ENCODE measurements at regions not wholly inside any gene's neighbourhood (a gene's known extent, or its start where the extent isn't known, plus 50 kb on each side); places are given as distances from the start of the nearest gene placed in this dataset.

GRCh38 chr12:127146991-127147718, 1119.8 kb upstream of the TMEM132C start:
- H4K20me1 ChIP-seq (ENCODE audit: control insufficient read depth, insufficient read depth): no peaks in the 10 kb centered on the region
- 7% methylated on average over 4 of the region's 4 CpGs for WGBS (ENCODE audit: insufficient coverage, insufficient replicate concordance, low lambda C conversion rate, missing lambda C conversion rate)
- SMC1A ChIA-PET (ENCODE audit: uncharacterized antibody, unreplicated experiment): interaction anchor here (0.6 kb wide), 1 partner anchor 17 kb away, joined by 3 read pairs; no protein-coding TSS in a partner anchor
- BruUV-seq (replicated peaks): no TSS peak
- H3K79me2 ChIP-seq (ENCODE audit: control insufficient read depth, insufficient read depth, low read length): no peaks in the 10 kb centered on the region
- RAD21 ChIA-PET (ENCODE audit: unreplicated experiment): no interaction called here
- no peaks in the 10 kb centered on the region for H3K36me3 ChIP-seq (ENCODE audit: control insufficient read depth in 2 of 2, insufficient read depth in 2 of 2, low read length in 1 of 2)
- FAIRE-seq (no peak), ATAC-seq (no peak), DNase-seq (ENCODE audit: low read depth, low spot score) (no peak)
- H3K9ac ChIP-seq (ENCODE audit: control insufficient read depth, insufficient read depth, low read length): no peak overlapping the region
- H2AFZ ChIP-seq (ENCODE audit: control insufficient read depth, low read depth, low read length): no peak overlapping the region
- no peak overlapping the region for H3K4me3 ChIP-seq
- peaks cover 2% of the 10 kb centered on the region; the same call in 1 of the 3 replicates for H3K9me3 ChIP-seq (replicated peaks; ENCODE audit: control insufficient read depth, insufficient read depth, low read length)
- CTCF ChIA-PET: no interaction called here
- H3K4me2 ChIP-seq (ENCODE audit: control insufficient read depth, insufficient read depth): no peak overlapping the region
- TF ChIP-seq ZNF217 (IDR thresholded peaks at IDR 0.05): no peak
- no peak for TF ChIP-seq SIN3A (IDR thresholded peaks at IDR 0.05; ENCODE audit: low read depth, low read length)
- no peak for TF ChIP-seq NFXL1 (IDR thresholded peaks at IDR 0.05; ENCODE audit: borderline replicate concordance)
- TF ChIP-seq ZNF274 (IDR thresholded peaks at IDR 0.05; ENCODE audit: insufficient read depth, insufficient read length): no peak
- intact Hi-C loops (cut with micrococcal nuclease; ENCODE audit: unreplicated experiment) (no loop called here), in situ Hi-C loops (cut with MboI) (no loop called here)
- POLR2A ChIA-PET: no interaction called here
- H3K27me3 ChIP-seq (replicated peaks in 1 of 2; ENCODE audit: control insufficient read depth in 2 of 2, insufficient read depth in 2 of 2, low read length in 1 of 2): no peaks in the 10 kb centered on the region
- no peaks in the 10 kb centered on the region; the same call in 1 of the 2 replicates for H3K4me1 ChIP-seq (ENCODE audit: control insufficient read depth, insufficient read depth, low read length)
- no peak overlapping the region for H3K27ac ChIP-seq (ENCODE audit: control insufficient read depth, insufficient read depth)

- H3K9me3 ChIP-seq (replicated peaks; ENCODE audit: control insufficient read depth, insufficient read depth, low read length): peaks cover 2% of the 10 kb centered on the region; the same call in 1 of the 3 replicates
- H2AFZ ChIP-seq (ENCODE audit: control insufficient read depth, low read depth, low read length): no peak overlapping the region; the same call in 1 of the 2 replicates
- FAIRE-seq (no peak), DNase-seq (ENCODE audit: low read depth, low spot score) (no peak), ATAC-seq (no peak)
- RAD21 ChIA-PET (ENCODE audit: unreplicated experiment): no interaction called here
- intact Hi-C loops (cut with micrococcal nuclease; ENCODE audit: unreplicated experiment): no loop called here
- BruUV-seq (replicated peaks): no TSS peak
- no peak overlapping the region for H3K4me3 ChIP-seq
- POLR2A ChIA-PET: no interaction called here
- CTCF ChIA-PET: no interaction called here
- no peak overlapping the region for H3K27ac ChIP-seq (ENCODE audit: control insufficient read depth, insufficient read depth)
- no peaks in the 10 kb centered on the region for H3K79me2 ChIP-seq (ENCODE audit: control insufficient read depth, insufficient read depth, low read length)
- no peaks in the 10 kb centered on the region for H3K36me3 ChIP-seq (ENCODE audit: control insufficient read depth in 2 of 2, insufficient read depth in 2 of 2, low read length in 1 of 2)
- in situ Hi-C loops (cut with MboI): no loop called here
- H4K20me1 ChIP-seq (ENCODE audit: control insufficient read depth, insufficient read depth): no peaks in the 10 kb centered on the region
- H3K27me3 ChIP-seq (replicated peaks in 1 of 2; ENCODE audit: control insufficient read depth in 2 of 2, insufficient read depth in 2 of 2, low read length in 1 of 2): no peaks in the 10 kb centered on the region
- 15% methylated on average over 4 of the region's 4 CpGs for WGBS (ENCODE audit: insufficient coverage, insufficient replicate concordance, low lambda C conversion rate, missing lambda C conversion rate)
- H3K4me1 ChIP-seq (ENCODE audit: control insufficient read depth, insufficient read depth, low read length): no peaks in the 10 kb centered on the region; the same call in 1 of the 2 replicates
- no peak overlapping the region for H3K4me2 ChIP-seq (ENCODE audit: control insufficient read depth, insufficient read depth)
- SMC1A ChIA-PET (ENCODE audit: uncharacterized antibody, unreplicated experiment): interaction anchor here (0.6 kb wide), 1 partner anchor 18 kb away, joined by 3 read pairs; no protein-coding TSS in a partner anchor
- no peak overlapping the region for H3K9ac ChIP-seq (ENCODE audit: control insufficient read depth, insufficient read depth, low read length)
- TF ChIP-seq NR2F1 (conservative IDR thresholded peaks at IDR 0.05) (no peak), ZNF687 (IDR thresholded peaks at IDR 0.05) (no peak), RCOR1 (conservative IDR thresholded peaks at IDR 0.05; ENCODE audit: low read depth, low read length) (no peak), JUNB (IDR thresholded peaks at IDR 0.05) (no peak)
- TF ChIP-seq, protein P1, sequence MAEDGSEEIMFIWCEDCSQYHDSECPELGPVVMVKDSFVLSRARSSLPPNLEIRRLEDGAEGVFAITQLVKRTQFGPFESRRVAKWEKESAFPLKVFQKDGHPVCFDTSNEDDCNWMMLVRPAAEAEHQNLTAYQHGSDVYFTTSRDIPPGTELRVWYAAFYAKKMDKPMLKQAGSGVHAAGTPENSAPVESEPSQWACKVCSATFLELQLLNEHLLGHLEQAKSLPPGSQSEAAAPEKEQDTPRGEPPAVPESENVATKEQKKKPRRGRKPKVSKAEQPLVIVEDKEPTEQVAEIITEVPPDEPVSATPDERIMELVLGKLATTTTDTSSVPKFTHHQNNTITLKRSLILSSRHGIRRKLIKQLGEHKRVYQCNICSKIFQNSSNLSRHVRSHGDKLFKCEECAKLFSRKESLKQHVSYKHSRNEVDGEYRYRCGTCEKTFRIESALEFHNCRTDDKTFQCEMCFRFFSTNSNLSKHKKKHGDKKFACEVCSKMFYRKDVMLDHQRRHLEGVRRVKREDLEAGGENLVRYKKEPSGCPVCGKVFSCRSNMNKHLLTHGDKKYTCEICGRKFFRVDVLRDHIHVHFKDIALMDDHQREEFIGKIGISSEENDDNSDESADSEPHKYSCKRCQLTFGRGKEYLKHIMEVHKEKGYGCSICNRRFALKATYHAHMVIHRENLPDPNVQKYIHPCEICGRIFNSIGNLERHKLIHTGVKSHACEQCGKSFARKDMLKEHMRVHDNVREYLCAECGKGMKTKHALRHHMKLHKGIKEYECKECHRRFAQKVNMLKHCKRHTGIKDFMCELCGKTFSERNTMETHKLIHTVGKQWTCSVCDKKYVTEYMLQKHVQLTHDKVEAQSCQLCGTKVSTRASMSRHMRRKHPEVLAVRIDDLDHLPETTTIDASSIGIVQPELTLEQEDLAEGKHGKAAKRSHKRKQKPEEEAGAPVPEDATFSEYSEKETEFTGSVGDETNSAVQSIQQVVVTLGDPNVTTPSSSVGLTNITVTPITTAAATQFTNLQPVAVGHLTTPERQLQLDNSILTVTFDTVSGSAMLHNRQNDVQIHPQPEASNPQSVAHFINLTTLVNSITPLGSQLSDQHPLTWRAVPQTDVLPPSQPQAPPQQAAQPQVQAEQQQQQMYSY (CRISPR knock-in tag; IDR thresholded peaks at IDR 0.05): no peak
These were observed 1119.2 kb upstream of the TMEM132C start for GRCh38 chr12:127147724-127148123.
